Neural cell (in vitro differentiated cells): ENCODE measurements at regions not wholly inside any gene's neighbourhood (a gene's known extent, or its start where the extent isn't known, plus 50 kb on each side); places are given as distances from the start of the nearest gene placed in this dataset.

Source experiments
- H2AFZ ChIP-seq: fragments of 200-600, 300-800 bp; sonication (generic), shearing (Covaris generic); 2 replicates; pipeline ENCODE4 v1.6.0; 2014; ENCODE audit warnings: low read depth, mild to moderate bottlenecking, antibody characterized with exemption, low read length, moderate library complexity
- H3F3A ChIP-seq: fragments of 200-600 bp; shearing (Covaris generic); 2 replicates; pipeline ENCODE4 v1.6.1; 2016; ENCODE audit warnings: mild to moderate bottlenecking, moderate library complexity, mixed read lengths, antibody characterized with exemption, low read length; ENCODE audit not compliant: insufficient read depth, poor library complexity, severe bottlenecking
- H3K27ac ChIP-seq: fragments of 200-600, 300-800 bp; sonication (generic), shearing (Covaris generic); 2 replicates; pipeline ENCODE4 v1.5.1; 2014; ENCODE audit warnings: mild to moderate bottlenecking, low read length, moderate library complexity
- H3K27me3 ChIP-seq: fragments of 300-800, 200-600 bp; sonication (generic), shearing (Covaris generic); 2 replicates; pipeline ENCODE4 v1.6.0; 2014; ENCODE audit warnings: mild to moderate bottlenecking, low read depth, low read length, moderate library complexity; ENCODE audit not compliant: insufficient read depth
- H3K36me3 ChIP-seq: fragments of 300-800, 200-600 bp; sonication (generic), shearing (Covaris generic); 2 replicates; pipeline ENCODE4 v1.5.1; 2014; ENCODE audit warnings: mild to moderate bottlenecking, antibody characterized with exemption, low read length, moderate library complexity; ENCODE audit not compliant: insufficient read depth
- H3K4me2 ChIP-seq: fragments of 300-800, 200-600 bp; sonication (generic), shearing (Covaris generic); 2 replicates; pipeline ENCODE4 v1.6.0; 2014; ENCODE audit warnings: mild to moderate bottlenecking, low read length
- H3K4me3 ChIP-seq: fragments of 300-800, 200-600 bp; sonication (generic), shearing (Covaris generic); 2 replicates; pipeline ENCODE4 v1.5.1; 2014; ENCODE audit warnings: mild to moderate bottlenecking, low read length, moderate library complexity
- H3K79me2 ChIP-seq: fragments of 200-600 bp; shearing (Covaris generic); replicated peaks from 2 replicates; pipeline ENCODE4 v1.6.0; 2014; ENCODE audit warnings: mild to moderate bottlenecking, low read length, moderate library complexity; ENCODE audit not compliant: insufficient read depth
- H3K9ac ChIP-seq: fragments of 300-800, 200-600 bp; sonication (generic), shearing (Covaris generic); 2 replicates; pipeline ENCODE4 v1.6.1; 2016; ENCODE audit warnings: mild to moderate bottlenecking, low read length, mixed read lengths
- H3K9me2 ChIP-seq: fragments of 200-600 bp; shearing (Covaris generic); 2 replicates; pipeline ENCODE4 v1.6.1; 2016; ENCODE audit warnings: mild to moderate bottlenecking, low read length, mixed read lengths; ENCODE audit not compliant: insufficient read depth
- H3K9me3 ChIP-seq: fragments of 200-600, 300-800 bp; sonication (generic), shearing (Covaris generic); 2 replicates; pipeline ENCODE4 v1.6.1; 2016; ENCODE audit warnings: mild to moderate bottlenecking, mixed run types, low read length, moderate library complexity, mixed read lengths
- H4K20me1 ChIP-seq: fragments of 200-600 bp; shearing (Covaris generic); 2 replicates; pipeline ENCODE4 v1.6.1; 2016; ENCODE audit warnings: mild to moderate bottlenecking, mixed run types; ENCODE audit not compliant: insufficient read depth
- EP300 ChIP-seq: fragments of 450-650 bp; conservative IDR thresholded peaks from 2 replicates; pipeline ENCODE4 v1.6.1; 2014; ENCODE audit warnings: antibody characterized with exemption, mild to moderate bottlenecking, moderate library complexity; ENCODE audit not compliant: poor library complexity, severe bottlenecking
- EZH2 ChIP-seq: fragments of 200-600, 300-800 bp; shearing (Covaris generic), sonication (generic); IDR thresholded peaks from 2 replicates; pipeline ENCODE4 v1.6.1; 2014; ENCODE audit warnings: antibody characterized with exemption, low read length, borderline replicate concordance, mild to moderate bottlenecking; ENCODE audit not compliant: insufficient read depth, poor library complexity, severe bottlenecking
- MXI1 ChIP-seq: fragments of 450-650 bp; conservative IDR thresholded peaks from 2 replicates; pipeline ENCODE4 v1.6.1; 2014; ENCODE audit warnings: antibody characterized with exemption, mild to moderate bottlenecking; ENCODE audit not compliant: poor library complexity, severe bottlenecking
- POLR2AphosphoS5 ChIP-seq: IDR thresholded peaks from 2 replicates; pipeline ENCODE4 v1.6.1; 2012
- RAD21 ChIP-seq: fragments of 450-650 bp; conservative IDR thresholded peaks from 2 replicates; pipeline ENCODE4 v1.6.1; 2014; ENCODE audit warnings: antibody characterized with exemption, mild to moderate bottlenecking, moderate library complexity
- SMC3 ChIP-seq: fragments of 450-650 bp; conservative IDR thresholded peaks from 2 replicates; pipeline ENCODE4 v1.6.1; 2014; ENCODE audit warnings: antibody characterized with exemption, mild to moderate bottlenecking, moderate library complexity; ENCODE audit not compliant: poor library complexity
- TAF1 ChIP-seq: IDR thresholded peaks from 2 replicates; pipeline ENCODE4 v1.6.1; 2012; ENCODE audit warnings: low read depth
- TF ChIP-seq, protein P1 (sequence below): IDR thresholded peaks from 2 replicates; pipeline ENCODE4 v1.6.1; 2012; ENCODE audit warnings: borderline replicate concordance
- TF ChIP-seq, protein P2 (sequence below): fragments of 450-650 bp; IDR thresholded peaks from 2 replicates; pipeline ENCODE4 v1.5.1; 2014; ENCODE audit warnings: antibody characterized with exemption, mild to moderate bottlenecking, moderate library complexity; ENCODE audit not compliant: poor library complexity, severe bottlenecking

DNA sequence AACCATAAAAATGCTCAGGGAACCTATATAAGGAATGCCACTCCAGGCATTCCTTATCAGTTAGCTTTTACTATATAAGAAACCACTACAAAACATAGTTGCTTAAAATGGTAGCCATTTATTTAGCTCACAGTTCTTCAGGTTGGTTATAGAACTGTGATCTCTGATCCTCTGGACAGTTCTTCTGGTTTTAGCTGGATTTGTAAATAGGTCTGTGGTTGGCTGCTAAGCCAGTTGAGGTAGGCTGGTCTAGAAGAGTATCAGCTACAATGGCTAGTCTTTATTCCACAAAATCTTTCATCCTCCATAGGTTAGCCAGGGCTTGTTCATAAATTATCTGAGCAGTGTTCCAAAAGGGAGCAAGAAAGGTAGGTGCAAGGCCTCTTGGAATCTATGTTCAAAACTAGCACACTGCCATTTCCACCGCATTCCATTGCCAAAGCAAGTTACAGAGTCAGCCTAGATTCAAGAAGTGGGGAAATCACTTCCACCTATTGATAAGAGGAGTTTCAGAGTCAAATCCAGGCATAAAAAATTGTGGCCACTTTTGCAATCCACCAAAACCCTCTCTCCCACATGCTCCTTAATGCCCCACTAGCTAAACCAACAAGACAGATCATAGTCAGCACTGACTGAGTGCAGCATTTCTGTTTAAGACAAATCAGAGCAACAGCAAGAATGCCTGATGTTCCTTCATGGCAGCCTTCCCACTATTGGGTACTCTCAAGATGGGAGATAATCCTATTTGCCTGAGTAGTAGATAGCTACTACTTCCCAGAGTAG is 146.4 kb downstream of the IRS1 start:
- H3K9ac ChIP-seq: no peak overlapping the region

DNA sequence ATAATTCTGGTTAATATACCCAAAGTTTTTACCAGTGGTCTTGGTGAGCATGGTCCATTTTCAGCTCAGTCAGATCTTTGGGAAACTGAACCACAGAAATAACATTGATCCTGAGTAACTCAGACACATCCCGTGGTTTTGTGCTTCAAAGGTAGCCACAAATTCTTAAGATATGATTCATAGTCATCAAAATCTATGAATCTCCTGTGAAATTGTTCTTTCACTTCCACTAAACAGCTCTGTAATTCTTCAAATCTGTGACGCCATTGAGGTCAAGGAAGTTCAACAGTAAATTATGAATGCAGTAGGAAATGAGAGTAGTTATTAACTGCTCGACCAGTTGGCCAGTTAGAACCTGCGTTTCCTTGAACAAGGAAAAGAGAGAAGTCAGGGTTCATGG is 147.3 kb downstream of the IRS1 start:
- Histone ChIP-seq H4K20me1 (no peaks in the 10 kb centered on the region), H3K4me2 (no peak overlapping the region), H3K9me2 (no peaks in the 10 kb centered on the region), H3F3A (no peaks in the 10 kb centered on the region), H3K9me3 (no peaks in the 10 kb centered on the region), H3K27me3 (no peaks in the 10 kb centered on the region), H3K36me3 (no peaks in the 10 kb centered on the region), H3K9ac (no peak overlapping the region), H3K27ac (no peak overlapping the region), H3K79me2 (no peaks in the 10 kb centered on the region), H2AFZ (no peak overlapping the region), H3K4me3 (no peak overlapping the region)
- TF ChIP-seq MXI1: no peak
- TF ChIP-seq EP300: no peak
- no peak for TF ChIP-seq RAD21
- no peak for TF ChIP-seq POLR2AphosphoS5
- no peak for TF ChIP-seq SMC3
- no peak for TF ChIP-seq TAF1
- TF ChIP-seq, protein P1, sequence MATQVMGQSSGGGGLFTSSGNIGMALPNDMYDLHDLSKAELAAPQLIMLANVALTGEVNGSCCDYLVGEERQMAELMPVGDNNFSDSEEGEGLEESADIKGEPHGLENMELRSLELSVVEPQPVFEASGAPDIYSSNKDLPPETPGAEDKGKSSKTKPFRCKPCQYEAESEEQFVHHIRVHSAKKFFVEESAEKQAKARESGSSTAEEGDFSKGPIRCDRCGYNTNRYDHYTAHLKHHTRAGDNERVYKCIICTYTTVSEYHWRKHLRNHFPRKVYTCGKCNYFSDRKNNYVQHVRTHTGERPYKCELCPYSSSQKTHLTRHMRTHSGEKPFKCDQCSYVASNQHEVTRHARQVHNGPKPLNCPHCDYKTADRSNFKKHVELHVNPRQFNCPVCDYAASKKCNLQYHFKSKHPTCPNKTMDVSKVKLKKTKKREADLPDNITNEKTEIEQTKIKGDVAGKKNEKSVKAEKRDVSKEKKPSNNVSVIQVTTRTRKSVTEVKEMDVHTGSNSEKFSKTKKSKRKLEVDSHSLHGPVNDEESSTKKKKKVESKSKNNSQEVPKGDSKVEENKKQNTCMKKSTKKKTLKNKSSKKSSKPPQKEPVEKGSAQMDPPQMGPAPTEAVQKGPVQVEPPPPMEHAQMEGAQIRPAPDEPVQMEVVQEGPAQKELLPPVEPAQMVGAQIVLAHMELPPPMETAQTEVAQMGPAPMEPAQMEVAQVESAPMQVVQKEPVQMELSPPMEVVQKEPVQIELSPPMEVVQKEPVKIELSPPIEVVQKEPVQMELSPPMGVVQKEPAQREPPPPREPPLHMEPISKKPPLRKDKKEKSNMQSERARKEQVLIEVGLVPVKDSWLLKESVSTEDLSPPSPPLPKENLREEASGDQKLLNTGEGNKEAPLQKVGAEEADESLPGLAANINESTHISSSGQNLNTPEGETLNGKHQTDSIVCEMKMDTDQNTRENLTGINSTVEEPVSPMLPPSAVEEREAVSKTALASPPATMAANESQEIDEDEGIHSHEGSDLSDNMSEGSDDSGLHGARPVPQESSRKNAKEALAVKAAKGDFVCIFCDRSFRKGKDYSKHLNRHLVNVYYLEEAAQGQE: no peak
- TF ChIP-seq, protein P2, sequence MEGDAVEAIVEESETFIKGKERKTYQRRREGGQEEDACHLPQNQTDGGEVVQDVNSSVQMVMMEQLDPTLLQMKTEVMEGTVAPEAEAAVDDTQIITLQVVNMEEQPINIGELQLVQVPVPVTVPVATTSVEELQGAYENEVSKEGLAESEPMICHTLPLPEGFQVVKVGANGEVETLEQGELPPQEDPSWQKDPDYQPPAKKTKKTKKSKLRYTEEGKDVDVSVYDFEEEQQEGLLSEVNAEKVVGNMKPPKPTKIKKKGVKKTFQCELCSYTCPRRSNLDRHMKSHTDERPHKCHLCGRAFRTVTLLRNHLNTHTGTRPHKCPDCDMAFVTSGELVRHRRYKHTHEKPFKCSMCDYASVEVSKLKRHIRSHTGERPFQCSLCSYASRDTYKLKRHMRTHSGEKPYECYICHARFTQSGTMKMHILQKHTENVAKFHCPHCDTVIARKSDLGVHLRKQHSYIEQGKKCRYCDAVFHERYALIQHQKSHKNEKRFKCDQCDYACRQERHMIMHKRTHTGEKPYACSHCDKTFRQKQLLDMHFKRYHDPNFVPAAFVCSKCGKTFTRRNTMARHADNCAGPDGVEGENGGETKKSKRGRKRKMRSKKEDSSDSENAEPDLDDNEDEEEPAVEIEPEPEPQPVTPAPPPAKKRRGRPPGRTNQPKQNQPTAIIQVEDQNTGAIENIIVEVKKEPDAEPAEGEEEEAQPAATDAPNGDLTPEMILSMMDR: no peak
- TF ChIP-seq EZH2: no peak

More for the DNA sequence above, 146.4 kb downstream of the IRS1 start:
- H3K36me3 ChIP-seq: no peaks in the 10 kb centered on the region
- H3K79me2 ChIP-seq: no peaks in the 10 kb centered on the region
- no peak overlapping the region for H2AFZ ChIP-seq
- H3K4me2 ChIP-seq: no peak overlapping the region
- no peaks in the 10 kb centered on the region for H4K20me1 ChIP-seq
- no peaks in the 10 kb centered on the region for H3K9me3 ChIP-seq
- no peak overlapping the region for H3K4me3 ChIP-seq
- H3K9me2 ChIP-seq: no peaks in the 10 kb centered on the region
- H3F3A ChIP-seq: no peaks in the 10 kb centered on the region
- no peaks in the 10 kb centered on the region for H3K27me3 ChIP-seq
- TF ChIP-seq RAD21 (no peak), EZH2 (no peak), EP300 (no peak), MXI1 (no peak), SMC3 (no peak), TAF1 (no peak), POLR2AphosphoS5 (no peak)
- TF ChIP-seq, protein P1: no peak
- TF ChIP-seq, protein P2: no peak
- H3K27ac ChIP-seq: no peak overlapping the region
